ENCODE measurements at regions not wholly inside any gene's neighbourhood (a gene's known extent, or its start where the extent isn't known, plus 50 kb on each side); places are given as distances from the start of the nearest gene placed in this dataset.

- TF ChIP-seq POLR2A (IDR thresholded peaks at IDR 0.05) (no peak), CTCF (IDR thresholded peaks at IDR 0.05) (no peak)
These were observed 570.5 kb upstream of the SEMA3D start for GRCh38 chr7:85757348-85757747.
